HG02970 (cell line): ENCODE measurements at regions not wholly inside any gene's neighbourhood (a gene's known extent, or its start where the extent isn't known, plus 50 kb on each side); places are given as distances from the start of the nearest gene placed in this dataset.
"Not testable (repeated sequence)": the region's sequence is repeated elsewhere in the genome, so short reads cannot be mapped to it uniquely, and the experiment has no call there.

Experiments
- ATAC-seq: cut with Tn5 transposase; IDR thresholded peaks from one replicate; pipeline ENCODE4 v1.9.1; 2021; ENCODE audit warnings: mild to moderate bottlenecking, moderate library complexity, moderate number of reproducible peaks; ENCODE audit not compliant: unreplicated experiment, low FRiP score

DNA sequence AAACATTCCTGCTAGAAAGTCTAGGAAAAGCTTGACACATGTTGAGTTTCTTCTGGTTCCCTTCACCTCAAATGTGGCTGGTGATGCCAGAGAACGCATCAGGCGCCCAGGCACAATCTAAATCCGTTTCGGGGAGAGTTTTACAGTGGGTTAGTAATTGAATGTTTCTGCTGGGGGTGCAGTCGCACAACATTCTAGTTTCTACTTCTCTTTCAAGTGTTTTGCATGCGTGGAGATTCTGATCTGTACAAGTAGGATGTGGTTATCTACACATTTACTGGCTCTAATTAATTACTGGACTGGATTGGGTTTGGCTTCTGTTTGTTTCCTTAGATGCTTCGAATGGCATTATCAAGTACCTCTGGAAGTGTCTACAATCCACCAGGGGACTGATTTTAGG lies 173.8 kb downstream of the TMEM26 start:
- ATAC-seq, result no peak

DNA sequence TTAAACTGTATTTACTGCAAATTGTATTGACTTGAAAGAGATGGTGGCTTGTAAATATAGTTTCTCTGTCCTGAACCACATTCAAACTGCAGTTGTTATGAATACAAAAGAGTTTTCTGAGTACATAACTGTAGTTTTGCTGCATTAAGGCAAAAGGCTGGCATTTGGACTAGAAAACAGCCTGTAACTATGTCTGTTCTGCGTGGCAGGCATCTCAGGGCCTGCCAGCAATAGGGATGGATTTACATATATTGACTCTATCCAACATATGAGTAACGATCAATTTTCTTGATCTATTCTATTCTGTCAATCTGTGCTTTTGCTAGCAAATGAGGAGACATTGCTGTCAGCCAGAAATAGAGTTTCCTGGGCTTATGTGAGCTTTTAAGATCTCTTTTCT lies 174.6 kb downstream of the TMEM26 start:
- no peak for ATAC-seq

DNA sequence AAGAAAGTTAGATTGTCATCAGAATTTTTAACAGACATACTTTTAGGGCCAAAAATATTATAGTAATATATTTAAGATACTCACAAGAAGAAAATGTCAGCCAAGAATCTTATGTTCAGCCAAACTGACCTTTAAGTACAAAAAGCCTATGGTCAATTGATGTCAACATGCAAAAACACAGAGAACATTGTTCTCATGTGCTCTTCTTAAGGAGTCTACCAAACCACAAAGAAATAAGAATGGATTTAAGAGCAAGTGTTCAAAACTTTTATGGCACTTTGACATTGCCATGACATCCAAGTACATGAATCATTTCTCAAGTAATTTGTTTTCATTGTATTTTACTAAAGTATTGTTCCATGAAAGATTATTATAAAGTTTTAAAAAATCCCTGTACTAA lies 180.4 kb downstream of the TMEM26 start:
- no peak for ATAC-seq

DNA sequence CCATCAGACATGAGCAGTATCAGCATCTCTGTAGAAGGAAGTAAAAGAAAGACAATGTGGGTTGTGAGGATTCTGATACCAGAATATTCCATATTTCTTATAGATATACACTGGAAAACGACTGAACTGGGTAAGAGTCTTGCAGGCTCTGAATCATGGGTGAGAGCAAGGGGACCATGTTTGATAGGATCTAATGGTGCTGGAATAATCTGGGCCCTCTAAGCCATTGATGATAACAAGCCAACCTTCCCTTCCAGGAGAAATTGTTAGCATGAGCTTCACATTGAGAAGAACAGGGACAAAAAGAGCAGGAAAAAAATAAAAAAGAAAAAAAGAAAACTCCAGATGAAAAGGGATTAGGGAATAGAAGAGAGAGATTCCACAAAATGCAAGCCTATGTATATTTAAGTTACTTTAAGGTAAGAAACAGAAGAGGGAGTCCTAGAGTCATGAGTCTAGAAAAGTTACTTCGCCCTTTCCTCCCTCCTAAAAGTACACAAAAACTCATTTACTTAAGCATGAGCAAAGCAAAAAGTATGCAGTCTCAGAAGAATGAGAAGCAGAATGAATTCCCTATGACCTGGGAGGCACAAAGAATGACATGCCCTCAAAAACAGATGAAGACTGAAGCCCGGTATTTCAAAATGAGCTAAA lies 181.9 kb downstream of the TMEM26 start:
- ATAC-seq, result no peak

DNA sequence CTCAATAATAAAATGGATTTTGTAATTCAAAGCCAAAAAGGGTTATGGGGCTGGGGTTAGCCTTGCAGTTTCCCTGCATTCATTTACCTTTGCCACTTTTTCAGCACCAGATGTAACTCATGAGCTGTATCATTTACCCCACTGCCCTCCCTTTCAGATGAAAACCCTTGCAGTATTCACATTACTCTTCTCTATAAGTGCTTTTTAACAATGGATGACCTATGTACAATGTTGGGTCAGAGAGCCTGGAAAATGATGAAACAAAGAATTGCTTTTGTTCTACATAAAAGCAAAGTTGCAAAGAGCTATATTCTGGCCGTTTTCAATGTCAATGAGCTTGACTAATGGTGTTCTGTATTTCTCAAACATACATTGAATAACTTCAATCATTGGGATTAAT lies 189.7 kb downstream of the TMEM26 start:
- no peak for ATAC-seq

DNA sequence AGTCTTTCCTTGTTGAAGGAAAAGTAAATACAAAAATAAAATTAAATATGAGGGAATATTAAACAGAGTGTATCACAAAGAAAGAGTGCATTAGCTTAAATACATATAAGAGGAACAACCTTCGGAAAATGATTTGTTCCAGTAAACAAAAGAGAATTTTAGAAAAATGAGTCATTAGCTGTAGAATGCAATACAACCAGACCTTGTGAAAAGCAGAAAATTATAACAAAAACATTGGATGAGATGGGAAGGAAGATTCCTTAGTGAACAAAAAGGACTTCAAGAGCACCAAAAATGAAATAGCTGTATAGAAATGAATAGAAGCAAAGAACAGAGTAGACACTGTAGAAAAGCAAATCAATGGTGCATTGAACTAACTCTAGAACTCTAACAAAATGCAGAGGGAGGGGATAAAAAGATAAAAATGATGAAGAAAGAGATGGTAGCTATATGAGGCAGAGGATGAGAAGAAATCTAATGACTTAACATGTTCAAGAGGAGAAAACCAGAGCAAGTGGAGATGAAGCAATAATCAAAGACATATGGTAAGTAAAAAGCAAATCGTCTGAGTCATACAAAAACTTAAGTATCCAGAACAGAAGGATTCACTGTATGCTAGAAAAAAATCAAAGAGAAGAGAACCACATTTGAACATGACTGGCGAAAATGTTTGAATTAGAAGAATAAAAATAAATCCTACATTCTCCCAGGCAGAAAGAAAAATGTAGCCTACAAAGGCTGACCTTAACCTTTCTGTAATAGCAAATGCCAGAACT lies 190.5 kb downstream of the TMEM26 start:
- ATAC-seq, result no peak

DNA sequence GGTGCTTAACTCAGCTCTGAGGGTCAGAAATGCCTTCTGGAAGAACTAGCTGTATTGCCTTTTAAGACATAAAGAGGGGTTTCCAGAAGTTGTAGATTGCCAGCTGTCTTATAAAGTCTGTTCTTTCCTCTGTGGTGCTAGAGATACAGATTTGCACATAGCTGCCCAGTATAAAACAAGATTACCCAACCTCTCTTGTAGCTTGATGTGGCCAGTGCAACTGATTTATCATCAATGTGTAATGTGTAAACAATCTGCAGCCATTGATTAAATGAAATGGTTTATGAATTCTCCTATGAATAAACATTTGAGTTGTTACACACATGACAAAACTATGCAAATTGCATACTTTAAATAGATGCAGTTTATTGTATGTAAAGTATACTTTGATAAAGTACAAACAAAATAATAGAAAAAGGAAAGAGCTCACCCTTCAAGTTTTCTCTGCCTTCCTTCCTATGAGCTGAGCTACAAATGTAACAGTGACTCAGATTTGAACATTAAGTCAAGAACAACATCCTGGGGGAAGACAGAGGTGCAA lies 195.2 kb downstream of the TMEM26 start:
- no peak for ATAC-seq

DNA sequence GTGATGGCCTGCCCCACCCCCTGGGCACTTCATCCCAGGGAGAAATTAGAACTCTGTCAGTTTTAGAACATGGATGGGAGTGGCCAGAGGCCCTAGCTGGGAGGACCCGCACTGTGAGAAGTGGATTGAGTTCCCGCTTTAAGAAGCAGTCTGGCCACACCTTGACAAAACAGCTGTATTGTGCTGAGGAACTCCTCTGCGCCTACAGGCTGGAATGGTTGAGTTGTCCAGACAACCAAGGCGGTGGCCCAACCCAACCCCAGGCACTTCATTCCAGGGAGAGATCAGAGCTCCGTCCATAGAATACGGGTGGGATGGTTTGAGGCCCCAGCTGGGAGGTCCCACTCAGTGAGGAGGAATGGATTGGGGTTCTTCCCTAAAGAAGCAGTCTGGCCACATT lies 196.0 kb downstream of the TMEM26 start:
- ATAC-seq, result no peak

DNA sequence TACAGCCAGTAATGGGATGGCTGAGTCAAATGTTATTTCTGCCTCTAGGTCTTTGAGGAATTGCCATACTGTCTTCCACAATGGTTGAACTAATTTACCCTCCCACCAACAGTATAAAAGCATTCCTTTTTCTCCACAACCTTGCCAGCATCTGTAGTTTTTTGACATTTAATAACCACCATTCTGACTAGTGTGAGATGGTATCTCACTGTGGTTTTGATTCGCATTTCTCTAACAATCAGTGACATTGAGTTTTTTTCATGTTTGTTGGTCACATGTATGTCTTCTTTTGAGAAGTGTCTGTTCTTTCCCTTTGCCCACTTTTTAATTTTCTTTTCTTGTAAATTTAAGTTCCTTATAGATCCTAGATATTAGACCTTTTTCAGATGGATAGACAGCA lies 200.9 kb downstream of the TMEM26 start:
- not testable (repeated sequence) for ATAC-seq

DNA sequence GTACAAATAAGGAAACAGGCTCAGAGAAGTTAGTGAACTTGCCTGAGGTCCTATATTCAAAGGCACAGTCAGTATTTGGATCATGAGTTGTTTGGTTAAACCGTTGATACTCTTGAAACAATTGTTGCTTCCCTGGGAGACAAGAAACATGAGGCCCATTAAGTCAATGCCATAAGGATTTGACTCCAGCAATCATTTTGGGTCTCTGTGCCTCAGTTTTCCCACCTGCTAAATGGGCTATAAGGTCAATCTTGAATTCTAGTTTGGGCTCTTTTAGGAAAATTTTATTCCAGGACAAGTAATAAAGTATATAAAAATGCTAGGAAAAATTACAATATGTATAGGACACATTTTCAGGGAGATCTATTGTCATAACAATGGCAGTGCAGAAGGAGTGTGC lies 202.1 kb downstream of the TMEM26 start:
- no peak for ATAC-seq

DNA sequence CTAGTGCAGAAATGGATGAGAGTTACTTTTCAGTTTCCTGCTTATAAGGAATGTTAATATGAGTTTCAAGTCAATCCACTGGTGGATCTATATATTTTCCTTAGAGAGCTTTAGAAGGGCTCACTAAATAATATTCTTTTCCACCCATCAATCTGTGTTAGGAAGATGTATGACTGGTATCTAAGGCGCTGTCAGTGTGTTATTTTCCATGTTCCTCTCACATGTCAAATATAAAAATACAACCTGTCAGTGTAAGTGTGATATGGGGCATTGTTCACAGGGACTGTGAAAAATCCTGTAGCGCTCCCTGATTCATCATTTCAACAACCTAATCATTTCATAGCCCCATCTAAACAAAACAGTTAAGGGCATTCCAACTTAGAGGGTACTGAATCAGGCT lies 203.1 kb downstream of the TMEM26 start:
- ATAC-seq, result no peak

DNA sequence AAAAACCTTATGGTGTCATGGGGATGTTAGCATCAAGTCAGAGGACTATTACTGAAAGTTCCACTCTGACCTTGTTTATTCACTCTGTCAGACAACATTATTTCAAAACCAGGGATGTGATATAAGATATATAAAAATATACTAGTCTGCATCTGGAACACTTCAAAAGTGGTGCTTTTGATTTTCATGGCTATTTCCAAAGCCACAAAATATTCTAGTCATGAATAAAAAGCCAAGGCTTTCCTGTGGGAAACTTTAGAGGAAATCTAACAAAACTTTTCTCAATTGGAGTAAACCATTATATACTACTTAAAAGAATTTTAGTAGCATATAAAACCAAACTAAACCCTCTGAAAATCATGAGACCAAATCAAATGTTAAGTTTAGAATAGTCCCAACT lies 205.2 kb downstream of the TMEM26 start:
- no peak for ATAC-seq

DNA sequence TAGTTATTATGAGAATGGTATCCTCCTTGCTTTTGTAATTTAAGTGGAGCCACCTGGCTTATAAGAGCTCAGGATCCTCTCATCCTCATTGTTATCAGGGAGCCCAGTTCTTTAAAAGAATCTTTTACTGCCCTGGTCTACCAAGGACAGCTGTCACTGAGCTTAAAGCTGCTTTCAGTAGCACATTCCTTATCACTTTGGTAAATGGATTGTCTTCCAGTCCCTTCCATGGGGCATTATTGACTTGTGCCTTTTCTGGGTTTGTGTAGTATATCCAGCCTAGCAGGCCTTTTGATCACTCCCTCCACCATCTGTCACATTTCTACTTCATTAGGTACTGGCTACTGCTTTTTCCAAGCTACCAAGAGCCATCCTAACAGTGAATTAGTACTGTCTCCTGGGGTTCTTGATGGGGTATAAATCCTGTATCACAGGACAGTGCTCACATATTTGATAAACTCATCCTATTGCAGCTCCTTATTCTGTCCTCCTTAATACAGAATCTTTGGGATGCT lies 208.9 kb downstream of the TMEM26 start:
- no peak for ATAC-seq

DNA sequence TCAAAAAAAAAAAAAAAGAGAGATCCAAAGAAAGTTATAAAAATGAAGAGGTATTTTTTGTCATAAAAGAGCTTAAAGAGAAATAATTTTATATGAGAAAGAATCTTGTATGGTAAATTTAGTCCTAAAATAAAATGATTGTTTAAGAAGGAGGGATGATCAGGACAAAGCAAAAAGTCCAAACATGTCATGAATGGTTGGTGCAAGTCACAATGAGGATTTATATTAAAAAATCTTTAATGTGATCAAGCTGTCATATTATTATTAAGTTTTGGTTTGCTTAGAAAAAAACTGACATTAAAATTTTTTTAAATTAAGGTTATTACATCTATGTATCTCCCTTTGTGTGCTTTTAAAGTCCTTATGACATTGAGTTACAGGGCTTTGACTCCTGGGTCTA lies 220.4 kb downstream of the TMEM26 start:
- no peak for ATAC-seq

DNA sequence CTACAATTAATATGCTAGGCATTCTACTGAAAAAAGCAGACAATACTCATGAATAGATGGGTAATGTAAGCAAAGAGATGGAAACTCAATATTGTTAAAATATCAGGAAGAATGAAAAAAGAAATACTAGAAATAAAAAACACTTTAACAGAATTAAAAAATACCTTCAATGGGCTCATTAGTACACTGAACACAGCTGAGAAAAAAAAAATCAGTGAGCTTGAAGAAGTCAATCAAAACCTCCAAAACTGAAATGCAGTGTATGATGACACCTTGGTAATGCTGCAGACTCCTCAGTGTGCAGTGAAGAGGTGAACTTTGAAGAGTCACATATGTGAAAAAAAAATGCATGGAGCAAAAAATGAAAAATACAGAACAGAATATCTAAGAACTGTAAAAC lies 227.2 kb downstream of the TMEM26 start:
- no peak for ATAC-seq

DNA sequence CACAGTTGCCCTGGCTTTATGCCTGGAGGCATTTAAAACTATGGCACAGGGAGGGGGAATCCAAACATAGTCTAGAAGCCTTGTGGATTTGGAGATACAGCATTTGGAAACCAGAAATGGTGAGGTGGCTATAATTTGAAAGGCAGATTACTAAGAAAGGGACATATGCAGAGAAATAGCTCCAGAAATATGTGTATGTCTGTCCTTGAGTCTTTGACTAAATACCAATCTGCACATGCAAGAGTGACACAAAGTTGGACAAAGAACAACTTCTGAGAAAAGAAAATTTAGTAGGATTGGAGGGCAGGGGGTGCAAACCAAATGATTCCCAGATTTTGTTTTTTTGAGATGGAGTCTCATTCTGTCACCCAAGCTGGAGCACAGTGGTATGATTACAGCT lies 229.6 kb downstream of the TMEM26 start:
- no peak for ATAC-seq

DNA sequence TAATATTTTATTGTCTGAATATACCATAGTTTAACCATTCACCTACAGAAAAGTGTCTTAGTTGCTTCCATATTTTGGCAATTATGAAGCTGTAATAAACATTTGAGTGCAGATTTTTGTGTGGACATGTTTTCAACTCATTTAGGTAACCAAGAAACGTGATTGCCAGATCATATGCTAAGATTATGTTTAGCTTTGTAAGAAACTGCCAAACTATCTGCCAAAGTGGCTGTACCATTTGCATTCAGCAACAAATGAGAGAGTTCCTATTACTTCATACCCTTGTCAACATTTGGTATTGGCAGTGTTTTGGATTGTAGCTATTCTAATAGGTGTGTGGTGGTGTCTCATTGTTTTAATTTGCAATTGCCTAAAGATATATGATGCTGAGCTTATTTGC lies 233.5 kb downstream of the TMEM26 start:
- ATAC-seq, result no peak

DNA sequence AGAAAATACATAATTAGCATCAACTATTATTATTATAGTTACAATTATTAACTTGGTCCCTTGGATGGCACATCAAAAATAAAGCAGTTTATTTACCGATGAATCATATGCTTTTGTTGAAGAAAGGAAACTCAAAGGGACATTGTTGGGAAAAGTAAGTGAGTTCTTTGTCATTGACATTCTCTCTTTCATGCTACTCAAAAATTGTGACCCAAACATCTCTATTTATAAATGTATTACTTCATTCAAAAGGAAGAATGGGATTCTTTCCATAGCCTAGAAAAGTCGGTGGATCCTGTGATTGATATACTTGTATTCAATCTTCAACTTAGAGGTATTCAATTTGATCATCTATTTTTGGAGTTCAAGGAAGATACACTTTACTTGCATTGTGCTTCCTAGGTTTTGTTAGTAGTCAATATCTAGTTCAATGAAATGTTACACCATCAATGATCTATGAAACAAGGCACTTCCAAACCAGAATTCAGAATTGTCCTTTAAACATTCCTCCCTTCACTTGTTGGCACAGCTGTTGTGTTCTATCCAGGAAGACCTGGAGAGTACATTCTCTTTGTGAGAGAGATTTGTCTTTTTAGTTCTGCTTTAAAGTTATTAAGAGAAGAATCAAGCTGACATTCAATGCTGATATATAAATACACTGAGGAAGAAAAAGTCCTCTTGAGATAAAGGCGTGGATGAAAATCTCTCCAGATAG lies 235.2 kb downstream of the TMEM26 start:
- no peak for ATAC-seq

DNA sequence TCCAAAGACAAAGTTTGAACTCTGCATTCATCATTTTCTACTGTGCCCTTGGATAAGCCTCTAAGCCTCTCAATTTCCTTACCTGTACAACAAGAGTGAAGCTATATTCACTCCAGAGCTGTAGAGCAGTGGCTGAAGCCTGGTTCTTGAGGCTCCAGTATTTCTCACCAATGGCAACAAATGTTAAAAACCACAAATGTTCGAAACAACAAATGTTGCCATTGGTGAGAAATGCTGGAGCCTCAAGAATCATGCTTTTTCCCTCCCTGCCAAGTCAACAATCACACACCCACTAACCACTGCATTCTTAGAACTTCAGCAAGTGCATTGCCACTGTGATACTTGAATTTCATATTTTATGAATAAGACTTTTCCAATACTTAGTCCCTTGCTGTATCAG lies 237.9 kb downstream of the TMEM26 start:
- ATAC-seq, result no peak

DNA sequence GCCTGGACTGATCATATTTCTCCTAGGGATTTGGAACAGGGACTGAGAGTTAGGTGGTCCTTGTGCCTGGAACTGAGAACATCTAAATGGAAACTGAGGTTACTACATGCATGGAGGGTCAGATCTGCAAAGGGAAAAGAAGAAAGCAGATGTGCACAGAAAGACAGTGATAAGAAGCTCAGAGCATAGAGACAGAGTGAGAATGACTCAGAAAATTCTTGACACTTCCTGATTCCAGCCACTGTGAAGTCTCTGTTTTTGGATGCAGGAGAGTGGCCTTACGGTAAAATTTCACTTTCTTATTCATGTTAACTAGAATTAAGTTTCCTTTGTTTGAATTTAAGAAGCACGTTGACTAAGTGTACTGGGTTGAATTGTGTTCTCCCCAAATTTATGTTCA lies 241.7 kb downstream of the TMEM26 start:
- ATAC-seq, result no peak

DNA sequence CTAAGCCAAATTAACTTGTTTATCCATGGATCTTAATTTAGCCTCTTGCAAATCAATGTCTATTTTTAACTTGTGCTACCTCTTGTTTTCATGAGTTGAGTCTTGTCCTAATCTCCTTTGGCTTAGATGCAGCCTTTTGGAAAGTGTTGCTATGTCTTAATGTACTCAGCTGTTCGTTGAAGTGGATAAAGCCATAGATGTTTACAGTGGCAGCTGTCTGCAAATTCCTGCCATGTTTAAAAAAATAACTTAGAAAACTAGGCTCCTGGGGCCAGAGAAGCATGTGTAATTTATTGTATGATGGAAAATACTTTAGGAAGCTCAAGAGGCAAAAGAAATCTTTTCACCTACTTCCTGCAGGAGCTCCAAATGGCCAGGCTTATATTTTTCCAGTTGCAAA lies 253.1 kb upstream of the RHOBTB1 start:
- no peak for ATAC-seq
